Left lung (tissue), 4 donors: ENCODE measurements at regions not wholly inside any gene's neighbourhood (a gene's known extent, or its start where the extent isn't known, plus 50 kb on each side); places are given as distances from the start of the nearest gene placed in this dataset.

ENCODE experiments used
- ATAC-seq: fragments of 200-7000 bp; cut with Tn5 transposase; one replicate; pipeline ENCODE4 v1.9.1; 2020; ENCODE audit warnings: moderate library complexity
- DNase-seq, 4 donors: peaks; one replicate each; pipeline ENCODE4 v3.0.0-alpha.2; 2013 to 2020
- H3K27ac ChIP-seq, 2 donors: fragments of 200-600 bp; sonication (generic) in 1 of 2; one replicate each; pipeline versions ENCODE4 v1.5.0 to v1.8.0; 2020 to 2021
- H3K27me3 ChIP-seq, 2 donors: fragments of 200-600 bp; sonication (generic) in 1 of 2; one replicate each; pipeline versions ENCODE4 v1.5.0 to v1.8.0; 2020 to 2021
- H3K36me3 ChIP-seq, 2 donors: fragments of 200-600 bp; sonication (generic) in 1 of 2; one replicate each; pipeline versions ENCODE4 v1.5.0 to v1.8.0; 2020 to 2021
- H3K4me1 ChIP-seq, 2 donors: fragments of 200-600 bp; one replicate each; pipeline ENCODE4 v1.8.0; 2021
- H3K4me3 ChIP-seq, 2 donors: fragments of 200-600 bp; sonication (generic) in 1 of 2; one replicate each; pipeline versions ENCODE4 v1.5.0 to v1.8.0; 2020 to 2021; ENCODE audit warnings: mild to moderate bottlenecking in 1 of 2
- H3K9me3 ChIP-seq, 2 donors: fragments of 200-600 bp; sonication (generic) in 1 of 2; one replicate each; pipeline versions ENCODE4 v1.5.0 to v1.8.0; 2020 to 2021
- CTCF ChIP-seq, 2 donors: fragments of 200-600 bp; sonication (generic) in 1 of 2; IDR thresholded peaks; one replicate each; pipeline versions ENCODE4 v1.5.0 to v1.8.0; 2021; ENCODE audit warnings: antibody characterized with exemption in 2 of 2
- intact Hi-C, 2 donors: fragments of 100-400 bp; cut with DNase I; formaldehyde crosslinking; loops; one replicate each; pipeline versions ENCODE4 v1.11.2 to v1.14.2; 2022
- donor health status: DM: no; HTN: yes; CAD: no.
- donor health status: DM: no; HTN: no; CAD: no.

GRCh38 chr7:159250471-159250870 is 105.8 kb upstream of the VIPR2 start:
- intact Hi-C loops, result no loop called here
- no peaks in the 10 kb centered on the region for H3K4me1 ChIP-seq
- ATAC-seq (no peak), DNase-seq (no peak)
- H3K27ac ChIP-seq, result no peak overlapping the region
- H3K9me3 ChIP-seq, result no peaks in the 10 kb centered on the region
- H3K36me3 ChIP-seq, result no peaks in the 10 kb centered on the region
- H3K4me3 ChIP-seq, result no peak overlapping the region
- TF ChIP-seq CTCF (IDR thresholded peaks at IDR 0.05), result no peak
- no peaks in the 10 kb centered on the region for H3K27me3 ChIP-seq

GRCh38 chr7:159249671-159250070 is 105.0 kb upstream of the VIPR2 start:
- no peak for ATAC-seq

GRCh38 chr7:159247910-159248309 is 103.2 kb upstream of the VIPR2 start:
- DNase-seq, result no peak
- intact Hi-C loops, result no loop called here
- H3K36me3 ChIP-seq, result no peaks in the 10 kb centered on the region
- H3K4me1 ChIP-seq, result no peaks in the 10 kb centered on the region
- no peaks in the 10 kb centered on the region for H3K9me3 ChIP-seq
- H3K27me3 ChIP-seq, result no peaks in the 10 kb centered on the region
- no peak overlapping the region for H3K27ac ChIP-seq
- no peak for ATAC-seq
- no peak overlapping the region for H3K4me3 ChIP-seq
- TF ChIP-seq CTCF (IDR thresholded peaks at IDR 0.05), result no peak

More at GRCh38 chr7:159249671-159250070, 105.0 kb upstream of the VIPR2 start:
- no peak for DNase-seq
- no peak for TF ChIP-seq CTCF (IDR thresholded peaks at IDR 0.05)
- no peaks in the 10 kb centered on the region for H3K4me1 ChIP-seq
- no peaks in the 10 kb centered on the region for H3K27me3 ChIP-seq
- no peak overlapping the region for H3K27ac ChIP-seq
- no peaks in the 10 kb centered on the region for H3K36me3 ChIP-seq
- intact Hi-C loops, result no loop called here
- H3K4me3 ChIP-seq, result no peak overlapping the region
- H3K9me3 ChIP-seq, result no peaks in the 10 kb centered on the region

- Histone ChIP-seq H3K36me3 (no peaks in the 10 kb centered on the region), H3K4me1 (no peaks in the 10 kb centered on the region), H3K9me3 (no peaks in the 10 kb centered on the region), H3K4me3 (no peak overlapping the region), H3K27ac (no peak overlapping the region), H3K27me3 (no peaks in the 10 kb centered on the region)
- no peak for ATAC-seq
- DNase-seq, result no peak
- TF ChIP-seq CTCF (IDR thresholded peaks at IDR 0.05), result no peak
- intact Hi-C loops, result no loop called here
Measured at GRCh38 chr7:159246702-159247480, 102.2 kb upstream of the VIPR2 start.

- no peaks in the 10 kb centered on the region for H3K27me3 ChIP-seq
- ATAC-seq (no peak), DNase-seq (no peak)
- intact Hi-C loops, result no loop called here
- no peaks in the 10 kb centered on the region for H3K9me3 ChIP-seq
- no peak for TF ChIP-seq CTCF (IDR thresholded peaks at IDR 0.05)
- H3K4me1 ChIP-seq, result no peaks in the 10 kb centered on the region
- no peaks in the 10 kb centered on the region for H3K36me3 ChIP-seq
- H3K4me3 ChIP-seq, result no peak overlapping the region
- no peak overlapping the region for H3K27ac ChIP-seq
Measured at GRCh38 chr7:159240962-159241361, 96.3 kb upstream of the VIPR2 start.
